ENCODE measurements at regions not wholly inside any gene's neighbourhood (a gene's known extent, or its start where the extent isn't known, plus 50 kb on each side); places are given as distances from the start of the nearest gene placed in this dataset.

DNA sequence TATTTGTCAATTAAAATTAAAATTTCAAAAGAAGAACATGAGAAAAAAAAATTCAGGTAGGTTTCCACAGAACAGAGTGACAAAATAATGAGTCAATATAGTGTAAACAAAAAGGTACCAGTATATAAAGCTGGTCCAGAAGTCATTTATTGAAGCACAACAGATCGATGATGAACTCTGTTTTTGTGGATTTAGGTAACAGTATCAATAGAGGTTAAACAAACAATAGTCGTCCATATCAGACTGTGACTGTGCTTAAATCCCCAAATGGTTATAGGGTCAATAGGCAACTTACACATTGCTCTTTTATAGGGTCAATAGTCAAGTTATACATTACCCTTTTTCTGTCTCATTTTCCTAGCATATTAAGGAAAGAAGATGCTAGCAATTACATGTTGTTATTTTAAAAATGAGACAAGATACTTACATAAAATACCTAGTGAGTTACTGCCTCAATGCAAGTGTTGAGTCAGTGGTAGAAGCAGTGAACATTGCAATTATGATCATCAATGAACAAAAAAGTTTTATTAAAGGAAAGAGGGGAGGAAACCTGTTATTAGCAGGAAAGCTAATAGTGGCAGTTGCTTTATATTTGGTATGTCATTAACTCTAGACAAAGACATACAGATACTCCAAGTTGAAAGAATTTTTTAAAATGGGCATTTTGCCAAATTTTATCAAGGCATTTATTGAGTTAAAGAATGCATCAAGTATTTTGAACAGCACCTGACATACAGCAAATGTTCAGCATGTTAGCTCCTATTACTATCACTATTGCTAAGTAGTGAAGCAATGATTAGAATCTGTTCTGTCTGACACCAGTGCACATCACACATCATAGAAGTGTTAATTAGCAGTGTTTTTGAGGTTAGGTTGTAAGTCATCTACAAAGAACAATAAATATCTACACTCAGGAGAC, 102.9 kb downstream of the CCER1 start:
- FAIRE-seq: no peak
- no peak overlapping the region for H3K4me3 ChIP-seq (replicated peaks in 1 of 3; ENCODE audit: insufficient read depth in 1 of 3, low read depth in 1 of 3, low read length in 3 of 3)
- H4K20me1 ChIP-seq (replicated peaks; ENCODE audit: control insufficient read depth, extremely low read depth, insufficient read depth, low read length): no peaks in the 10 kb centered on the region
- H3K4me1 ChIP-seq (ENCODE audit: control insufficient read depth, extremely low read depth, insufficient read depth, low read length): no peaks in the 10 kb centered on the region
- H3K79me2 ChIP-seq (ENCODE audit: control insufficient read depth, insufficient read depth, low read length): no peaks in the 10 kb centered on the region
- intact Hi-C loops (cut with micrococcal nuclease): loop anchor here (5.0 to 10.0 kb wide), 4 partner anchors 155 to 750 kb away; no protein-coding TSS in a partner anchor
- dilution Hi-C loops (cut with MboI; ENCODE audit: extremely low pct_ligation_motif_present, low sequenced_read_pairs): no loop called here
- POLR2A ChIA-PET: no interaction called here
- H2AFZ ChIP-seq (ENCODE audit: low read depth, low read length): no peak overlapping the region
- no peak overlapping the region for H3K27ac ChIP-seq (ENCODE audit: insufficient read depth, low read depth, low read length)
- no TSS peak for BruUV-seq (replicated peaks)
- no peak for TF ChIP-seq GATA2 (IDR thresholded peaks at IDR 0.05; ENCODE audit: insufficient read depth, insufficient read length, low read depth, low read length)
- TF ChIP-seq POLR2A (IDR thresholded peaks at IDR 0.05; ENCODE audit: low read depth, low read length): no peak
- no peak for TF ChIP-seq MYC (IDR thresholded peaks at IDR 0.05; ENCODE audit: low read depth, low read length)
- TF ChIP-seq POLR2AphosphoS5 (IDR thresholded peaks at IDR 0.05; ENCODE audit: insufficient read depth, low read depth, low read length): no peak
- TF ChIP-seq EZH2 (IDR thresholded peaks at IDR 0.05; ENCODE audit: borderline replicate concordance, low read depth, low read length, severe bottlenecking): no peak
- no peak for TF ChIP-seq FOS (IDR thresholded peaks at IDR 0.05; ENCODE audit: borderline replicate concordance, insufficient read depth, low read length)
- TF ChIP-seq, protein P1, sequence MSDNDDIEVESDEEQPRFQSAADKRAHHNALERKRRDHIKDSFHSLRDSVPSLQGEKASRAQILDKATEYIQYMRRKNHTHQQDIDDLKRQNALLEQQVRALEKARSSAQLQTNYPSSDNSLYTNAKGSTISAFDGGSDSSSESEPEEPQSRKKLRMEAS (IDR thresholded peaks at IDR 0.05; ENCODE audit: insufficient read depth, insufficient read length): no peak
- TF ChIP-seq, protein P2, sequence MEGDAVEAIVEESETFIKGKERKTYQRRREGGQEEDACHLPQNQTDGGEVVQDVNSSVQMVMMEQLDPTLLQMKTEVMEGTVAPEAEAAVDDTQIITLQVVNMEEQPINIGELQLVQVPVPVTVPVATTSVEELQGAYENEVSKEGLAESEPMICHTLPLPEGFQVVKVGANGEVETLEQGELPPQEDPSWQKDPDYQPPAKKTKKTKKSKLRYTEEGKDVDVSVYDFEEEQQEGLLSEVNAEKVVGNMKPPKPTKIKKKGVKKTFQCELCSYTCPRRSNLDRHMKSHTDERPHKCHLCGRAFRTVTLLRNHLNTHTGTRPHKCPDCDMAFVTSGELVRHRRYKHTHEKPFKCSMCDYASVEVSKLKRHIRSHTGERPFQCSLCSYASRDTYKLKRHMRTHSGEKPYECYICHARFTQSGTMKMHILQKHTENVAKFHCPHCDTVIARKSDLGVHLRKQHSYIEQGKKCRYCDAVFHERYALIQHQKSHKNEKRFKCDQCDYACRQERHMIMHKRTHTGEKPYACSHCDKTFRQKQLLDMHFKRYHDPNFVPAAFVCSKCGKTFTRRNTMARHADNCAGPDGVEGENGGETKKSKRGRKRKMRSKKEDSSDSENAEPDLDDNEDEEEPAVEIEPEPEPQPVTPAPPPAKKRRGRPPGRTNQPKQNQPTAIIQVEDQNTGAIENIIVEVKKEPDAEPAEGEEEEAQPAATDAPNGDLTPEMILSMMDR (IDR thresholded peaks at IDR 0.05; ENCODE audit: extremely low read depth in 1 of 2, insufficient read depth in 1 of 2, low read depth in 1 of 2, low read length in 2 of 2): no peak
- no peak for TF ChIP-seq JUN (IDR thresholded peaks at IDR 0.05; ENCODE audit: borderline replicate concordance, insufficient read depth, insufficient read length, low read depth)
- no peaks in the 10 kb centered on the region for H3K9me3 ChIP-seq (replicated peaks; ENCODE audit: control insufficient read depth, insufficient read depth, low read length)
- no peak overlapping the region for H3K9ac ChIP-seq (replicated peaks; ENCODE audit: extremely low read depth, insufficient read depth, low read length)
- H3K27me3 ChIP-seq (ENCODE audit: control insufficient read depth in 2 of 2, insufficient read depth in 2 of 2, low read length in 2 of 2): no peaks in the 10 kb centered on the region
- no peaks in the 10 kb centered on the region for H3K36me3 ChIP-seq (ENCODE audit: control insufficient read depth in 2 of 2, extremely low read depth in 1 of 2, insufficient read depth in 2 of 2, low read length in 2 of 2)
- peak; percentile 18 for DNase-seq (ENCODE audit: low read depth, low spot score)
- H3K4me2 ChIP-seq (ENCODE audit: insufficient read depth, low read length): no peak overlapping the region
- H3K9me1 ChIP-seq (replicated peaks; ENCODE audit: control insufficient read depth, extremely low read depth, insufficient read depth, low read length): no peaks in the 10 kb centered on the region
- CTCF ChIA-PET: no interaction called here
